Neural crest cell (in vitro differentiated cells): ENCODE measurements at regions not wholly inside any gene's neighbourhood (a gene's known extent, or its start where the extent isn't known, plus 50 kb on each side); places are given as distances from the start of the nearest gene placed in this dataset.

Experiments used
- DNase-seq: peaks from one replicate; pipeline ENCODE4 v3.0.0; 2021; ENCODE audit warnings: low read depth, mixed read lengths, low spot score
- H3K27ac Mint-ChIP-seq: one replicate; pipeline ENCODE4 v1.8.0; 2021; ENCODE audit warnings: mild to moderate bottlenecking, mixed read lengths; ENCODE audit not compliant: unreplicated experiment
- H3K27me3 Mint-ChIP-seq: 2 replicates; pipeline ENCODE4 v1.8.0; 2021; ENCODE audit warnings: low read depth, mild to moderate bottlenecking, mixed read lengths
- H3K36me3 Mint-ChIP-seq: 2 replicates; pipeline ENCODE4 v1.8.0; 2021; ENCODE audit warnings: low read depth, mild to moderate bottlenecking, mixed read lengths
- H3K4me1 Mint-ChIP-seq: 2 replicates; pipeline ENCODE4 v1.8.0; 2021; ENCODE audit warnings: mixed read lengths
- H3K4me3 Mint-ChIP-seq: one replicate; pipeline ENCODE4 v1.8.0; 2021; ENCODE audit warnings: mild to moderate bottlenecking, mixed read lengths
- H3K9me3 Mint-ChIP-seq: 2 replicates; pipeline ENCODE4 v1.8.0; 2021; ENCODE audit warnings: mixed read lengths
- TF ChIP-seq, protein P1 (sequence below): fragments of 200-600 bp; sonication (generic); conservative IDR thresholded peaks from 2 replicates; pipeline ENCODE4 v1.5.0; 2021; ENCODE audit warnings: antibody characterized with exemption, mild to moderate bottlenecking

DNA sequence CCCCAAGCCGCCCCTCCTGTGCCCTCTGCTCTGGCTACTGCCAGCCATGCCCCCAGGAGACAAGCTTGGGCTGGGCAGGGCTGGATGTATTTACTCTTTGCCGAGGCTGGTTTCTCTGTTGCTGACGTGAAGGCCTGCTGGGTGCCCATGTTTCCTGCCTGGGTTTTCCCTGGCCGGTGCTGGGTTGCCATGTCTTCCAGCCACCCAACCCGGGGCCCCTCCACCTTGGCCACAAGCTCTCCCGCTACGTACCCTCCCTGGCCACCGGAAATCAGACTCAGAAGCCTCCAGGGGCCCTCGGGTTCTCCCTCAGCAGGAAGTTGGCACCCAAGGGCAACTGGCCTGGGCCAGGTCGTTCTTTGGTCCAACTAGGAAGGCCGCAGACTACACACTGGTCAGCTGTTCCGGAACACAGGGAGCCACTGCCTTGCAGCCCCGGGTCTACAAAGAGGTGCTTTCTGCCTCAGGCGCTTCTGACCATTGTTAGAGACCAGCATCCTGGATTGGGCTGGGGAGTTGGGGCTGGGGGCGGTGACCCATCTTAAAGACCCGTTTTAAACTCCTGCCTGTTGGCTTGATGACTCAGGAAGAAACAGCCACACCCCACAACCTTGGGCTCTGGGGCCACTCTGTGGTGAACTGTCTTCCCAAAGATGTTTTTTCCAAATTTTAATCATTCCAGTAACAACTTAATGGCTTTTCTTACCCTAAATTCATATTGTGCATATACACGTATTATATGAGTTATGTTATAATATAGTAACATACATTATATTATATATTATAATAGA, 71.2 kb upstream of the RUNX3 start:
- Mint-ChIP-seq H3K27ac (no peak overlapping the region), H3K4me1 (peaks cover under 1% of the 10 kb centered on the region), H3K36me3 (no peaks in the 10 kb centered on the region), H3K27me3 (no peaks in the 10 kb centered on the region), H3K9me3 (no peaks in the 10 kb centered on the region), H3K4me3 (no peak overlapping the region)
- TF ChIP-seq, protein P1, sequence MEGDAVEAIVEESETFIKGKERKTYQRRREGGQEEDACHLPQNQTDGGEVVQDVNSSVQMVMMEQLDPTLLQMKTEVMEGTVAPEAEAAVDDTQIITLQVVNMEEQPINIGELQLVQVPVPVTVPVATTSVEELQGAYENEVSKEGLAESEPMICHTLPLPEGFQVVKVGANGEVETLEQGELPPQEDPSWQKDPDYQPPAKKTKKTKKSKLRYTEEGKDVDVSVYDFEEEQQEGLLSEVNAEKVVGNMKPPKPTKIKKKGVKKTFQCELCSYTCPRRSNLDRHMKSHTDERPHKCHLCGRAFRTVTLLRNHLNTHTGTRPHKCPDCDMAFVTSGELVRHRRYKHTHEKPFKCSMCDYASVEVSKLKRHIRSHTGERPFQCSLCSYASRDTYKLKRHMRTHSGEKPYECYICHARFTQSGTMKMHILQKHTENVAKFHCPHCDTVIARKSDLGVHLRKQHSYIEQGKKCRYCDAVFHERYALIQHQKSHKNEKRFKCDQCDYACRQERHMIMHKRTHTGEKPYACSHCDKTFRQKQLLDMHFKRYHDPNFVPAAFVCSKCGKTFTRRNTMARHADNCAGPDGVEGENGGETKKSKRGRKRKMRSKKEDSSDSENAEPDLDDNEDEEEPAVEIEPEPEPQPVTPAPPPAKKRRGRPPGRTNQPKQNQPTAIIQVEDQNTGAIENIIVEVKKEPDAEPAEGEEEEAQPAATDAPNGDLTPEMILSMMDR: no peak
- DNase-seq: no peak

DNA sequence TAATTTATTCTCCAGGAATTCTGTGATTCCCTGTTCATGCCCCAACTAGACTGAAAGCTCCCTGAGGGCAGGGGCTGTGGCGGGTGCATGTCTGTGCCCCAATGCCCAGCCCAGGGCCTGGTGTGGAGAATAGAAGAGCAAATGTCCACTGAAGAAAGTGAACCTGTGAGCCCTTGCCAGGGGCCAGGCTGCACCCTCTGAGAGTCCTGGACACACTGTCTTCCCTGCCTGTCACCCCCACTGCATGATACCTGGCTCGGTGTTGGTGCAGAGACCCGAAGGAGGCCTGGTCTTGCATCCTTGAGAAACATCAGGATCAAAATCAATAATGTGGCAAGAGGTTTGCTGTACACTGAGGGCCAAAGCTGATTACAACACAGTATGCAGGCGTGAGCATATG, 69.8 kb upstream of the RUNX3 start:
- Mint-ChIP-seq H3K9me3 (no peaks in the 10 kb centered on the region), H3K4me3 (no peak overlapping the region), H3K4me1 (no peaks in the 10 kb centered on the region), H3K27ac (no peak overlapping the region), H3K27me3 (no peaks in the 10 kb centered on the region), H3K36me3 (no peaks in the 10 kb centered on the region)
- TF ChIP-seq, protein P1: no peak
- no peak for DNase-seq

DNA sequence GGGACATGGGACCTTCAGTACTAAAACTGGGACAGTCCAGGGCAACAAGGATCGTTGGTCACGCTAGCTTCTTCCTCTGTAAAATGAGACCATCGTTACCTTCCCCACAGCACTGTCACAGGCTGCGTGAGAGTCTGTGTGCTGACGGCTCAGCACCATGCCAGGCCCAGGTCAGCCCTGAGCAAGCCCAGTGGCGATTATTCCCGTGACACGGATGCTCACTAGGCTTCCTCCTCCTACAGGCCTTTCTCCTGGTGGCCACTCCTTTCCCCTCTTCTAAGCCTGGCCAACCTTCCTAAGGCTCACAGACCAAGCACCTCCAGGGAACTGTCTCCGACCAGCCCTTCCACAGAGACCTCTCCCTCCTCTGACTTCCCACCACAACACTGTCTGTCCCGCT, 69.3 kb upstream of the RUNX3 start:
- DNase-seq: no peak
- peak overlapping the region; percentile 62 for H3K27ac Mint-ChIP-seq
- no peaks in the 10 kb centered on the region for H3K36me3 Mint-ChIP-seq

DNA sequence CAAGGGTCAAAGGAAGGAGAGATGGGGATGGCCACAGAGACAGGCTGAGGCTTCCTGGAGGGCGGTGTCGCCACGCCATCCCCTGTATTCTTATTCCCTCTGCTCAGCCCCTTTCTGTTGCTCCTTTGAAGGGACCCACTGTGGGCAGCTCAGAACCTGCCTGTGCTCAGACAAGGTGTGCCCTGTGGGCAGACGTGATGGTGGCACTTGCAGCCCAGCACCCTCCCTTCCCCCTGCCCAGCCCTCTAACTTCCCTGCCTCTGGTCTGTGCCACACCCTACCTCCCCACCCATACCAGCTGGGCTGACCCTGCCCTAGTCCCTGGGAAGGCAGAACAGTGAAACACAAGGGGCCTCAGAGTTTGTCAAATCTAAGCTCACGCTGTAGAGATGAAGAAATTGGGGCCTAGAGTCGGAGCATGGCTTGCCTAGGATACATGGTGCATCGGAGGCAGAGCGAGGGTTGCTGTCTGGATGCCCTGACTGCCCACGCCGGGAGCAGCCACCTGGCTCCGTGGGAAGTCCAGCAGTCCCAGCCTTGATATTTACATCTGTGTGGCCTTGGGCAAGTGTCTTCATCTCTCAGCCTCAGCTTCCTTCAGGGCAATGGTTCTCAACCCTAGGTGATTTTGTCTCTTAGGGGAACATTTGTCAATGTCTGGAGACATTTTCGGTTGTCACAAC, 68.6 kb upstream of the RUNX3 start:
- H3K4me3 Mint-ChIP-seq: no peak overlapping the region
- H3K4me1 Mint-ChIP-seq: no peaks in the 10 kb centered on the region
- no peaks in the 10 kb centered on the region for H3K9me3 Mint-ChIP-seq
- TF ChIP-seq, protein P1: no peak
- H3K27me3 Mint-ChIP-seq: no peaks in the 10 kb centered on the region
- no peak for DNase-seq
- H3K36me3 Mint-ChIP-seq: no peaks in the 10 kb centered on the region
- no peak overlapping the region for H3K27ac Mint-ChIP-seq

More for the DNA sequence above, 69.3 kb upstream of the RUNX3 start:
- Mint-ChIP-seq H3K4me3 (no peak overlapping the region), H3K9me3 (no peaks in the 10 kb centered on the region), H3K27me3 (no peaks in the 10 kb centered on the region), H3K4me1 (no peaks in the 10 kb centered on the region)
- TF ChIP-seq, protein P1: no peak

DNA sequence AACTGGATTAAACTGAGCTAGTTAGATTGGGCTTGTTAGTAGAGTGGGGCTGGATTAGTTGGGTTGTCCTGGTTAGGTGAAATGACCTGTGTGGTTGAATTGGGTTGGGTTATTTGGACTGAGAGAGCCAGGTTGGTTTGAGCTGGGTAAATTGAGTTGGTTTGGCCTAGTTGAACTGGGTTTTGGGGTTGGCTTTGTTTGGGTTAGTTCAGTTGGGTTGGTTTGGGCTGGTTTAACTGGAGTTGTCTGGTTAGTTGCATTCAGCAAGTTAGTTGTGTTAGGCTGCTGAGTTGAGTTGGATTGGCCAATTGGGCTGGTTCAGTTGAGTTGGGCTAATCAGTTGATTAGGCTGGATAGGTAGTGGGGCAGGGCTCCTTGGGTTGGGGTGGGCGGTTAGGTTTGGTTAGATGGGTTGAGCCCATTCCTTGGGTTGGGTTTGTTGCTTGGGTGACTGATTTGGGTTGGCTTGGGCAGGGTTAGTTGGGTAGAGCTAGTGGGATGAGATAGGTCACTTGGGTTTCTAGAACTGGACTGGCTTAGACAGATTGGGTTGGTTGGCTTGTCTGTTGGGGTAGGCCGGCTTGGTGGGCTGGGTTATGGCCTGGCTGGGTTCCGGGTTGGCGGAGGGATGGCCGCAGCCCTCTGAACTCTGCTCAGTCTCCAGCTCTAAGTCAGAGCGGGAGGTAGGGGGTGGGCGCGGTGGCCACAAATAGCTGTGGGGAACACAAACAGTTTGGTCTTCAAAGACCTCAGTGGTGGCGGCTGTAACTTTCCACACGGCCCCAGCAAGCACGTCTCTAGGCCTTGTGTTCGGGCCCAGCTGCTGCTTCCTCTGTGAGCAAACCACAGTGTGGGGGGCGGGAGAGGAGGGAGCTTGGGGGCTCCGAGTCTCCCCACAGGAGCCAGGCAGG, 67.2 kb upstream of the RUNX3 start:
- H3K36me3 Mint-ChIP-seq: no peaks in the 10 kb centered on the region
- no peak overlapping the region for H3K4me3 Mint-ChIP-seq
- TF ChIP-seq, protein P1: no peak
- no peaks in the 10 kb centered on the region for H3K27me3 Mint-ChIP-seq
- no peaks in the 10 kb centered on the region for H3K9me3 Mint-ChIP-seq
- H3K27ac Mint-ChIP-seq: no peak overlapping the region
- no peaks in the 10 kb centered on the region for H3K4me1 Mint-ChIP-seq
- no peak for DNase-seq
